Upper lobe of left lung (tissue), 4 donors: ENCODE measurements at regions not wholly inside any gene's neighbourhood (a gene's known extent, or its start where the extent isn't known, plus 50 kb on each side); places are given as distances from the start of the nearest gene placed in this dataset.

ENCODE experiments used
- POLR2A ChIP-seq, 4 donors: fragments of 450-650 bp; IDR thresholded peaks; one replicate each; pipeline ENCODE4 v1.5.1; 2016 to 2017; ENCODE audit warnings: antibody characterized with exemption in 4 of 4, mild to moderate bottlenecking in 2 of 4
- POLR2AphosphoS5 ChIP-seq, 2 donors: sonication (generic); formaldehyde crosslinking; IDR thresholded peaks; one replicate each; pipeline ENCODE4 v1.5.1; 2017; ENCODE audit warnings: antibody characterized with exemption in 2 of 2
- TF ChIP-seq, protein P1 (sequence below), 6 experiments: fragments of 450-650 bp in 4 of 6; fragments of 200-600 bp in 2 of 6; sonication (generic) in 2 of 6; IDR thresholded peaks; one replicate each; pipeline ENCODE4 v1.5.1; 2016 to 2019; ENCODE audit warnings: antibody characterized with exemption in 6 of 6

GRCh38 chr10:2881720-2882620 lies 185.4 kb upstream of the PFKP start:
- TF ChIP-seq POLR2A (IDR thresholded peaks at IDR 0.05) (no peak), POLR2AphosphoS5 (IDR thresholded peaks at IDR 0.05) (no peak)
- TF ChIP-seq, protein P1, sequence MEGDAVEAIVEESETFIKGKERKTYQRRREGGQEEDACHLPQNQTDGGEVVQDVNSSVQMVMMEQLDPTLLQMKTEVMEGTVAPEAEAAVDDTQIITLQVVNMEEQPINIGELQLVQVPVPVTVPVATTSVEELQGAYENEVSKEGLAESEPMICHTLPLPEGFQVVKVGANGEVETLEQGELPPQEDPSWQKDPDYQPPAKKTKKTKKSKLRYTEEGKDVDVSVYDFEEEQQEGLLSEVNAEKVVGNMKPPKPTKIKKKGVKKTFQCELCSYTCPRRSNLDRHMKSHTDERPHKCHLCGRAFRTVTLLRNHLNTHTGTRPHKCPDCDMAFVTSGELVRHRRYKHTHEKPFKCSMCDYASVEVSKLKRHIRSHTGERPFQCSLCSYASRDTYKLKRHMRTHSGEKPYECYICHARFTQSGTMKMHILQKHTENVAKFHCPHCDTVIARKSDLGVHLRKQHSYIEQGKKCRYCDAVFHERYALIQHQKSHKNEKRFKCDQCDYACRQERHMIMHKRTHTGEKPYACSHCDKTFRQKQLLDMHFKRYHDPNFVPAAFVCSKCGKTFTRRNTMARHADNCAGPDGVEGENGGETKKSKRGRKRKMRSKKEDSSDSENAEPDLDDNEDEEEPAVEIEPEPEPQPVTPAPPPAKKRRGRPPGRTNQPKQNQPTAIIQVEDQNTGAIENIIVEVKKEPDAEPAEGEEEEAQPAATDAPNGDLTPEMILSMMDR (IDR thresholded peaks at IDR 0.05) = no peak
